NCI-H2081 (cell line): ENCODE measurements at regions not wholly inside any gene's neighbourhood (a gene's known extent, or its start where the extent isn't known, plus 50 kb on each side); places are given as distances from the start of the nearest gene placed in this dataset.

Experiments
- DNase-seq, 2 experiments: peaks; one replicate each; lab custom pipeline; 2025; lab: John Stamatoyannopoulos, UW

DNA sequence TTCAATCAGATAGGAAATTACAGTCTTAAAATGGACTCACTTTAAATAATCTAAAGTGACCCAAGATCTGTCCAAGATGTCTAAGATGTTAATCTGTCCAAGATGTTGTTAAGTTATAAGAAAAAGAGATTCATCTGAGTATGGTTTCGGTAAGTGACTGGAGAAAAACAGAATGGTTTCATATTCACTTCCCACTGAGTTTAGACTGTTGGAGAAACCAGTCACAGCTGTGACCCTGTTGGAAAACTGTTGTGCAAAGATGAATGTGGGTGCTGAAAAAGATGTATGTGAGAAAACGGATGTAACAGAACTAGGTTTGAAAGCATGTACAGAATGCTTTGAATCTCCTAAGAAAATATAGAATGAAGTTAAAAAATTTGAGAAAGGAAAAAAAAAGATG lies 325.9 kb downstream of the COL12A1 start:
- DNase-seq = no peak

GRCh38 chr6:74879234-74879633 lies 326.6 kb downstream of the COL12A1 start:
- no peak for DNase-seq

DNA sequence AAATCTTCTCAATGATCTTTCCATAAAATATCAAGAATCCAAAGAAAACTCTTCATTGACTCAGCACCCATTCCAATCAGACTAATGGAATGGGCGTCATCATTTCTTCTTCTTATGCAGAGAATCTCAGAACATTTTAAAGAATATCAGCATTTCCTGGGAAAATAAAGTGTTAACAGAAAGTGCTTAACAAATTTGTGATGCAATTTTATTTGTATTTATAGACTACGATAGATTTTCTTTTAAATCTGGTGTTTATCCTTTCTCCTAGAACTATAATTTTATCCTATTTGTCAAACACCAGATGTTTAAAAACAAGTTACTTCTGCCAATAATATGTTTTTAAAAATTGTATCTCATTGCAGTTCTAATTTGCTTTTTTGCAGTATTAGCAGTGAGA lies 330.7 kb downstream of the COL12A1 start:
- DNase-seq = no peak

DNA sequence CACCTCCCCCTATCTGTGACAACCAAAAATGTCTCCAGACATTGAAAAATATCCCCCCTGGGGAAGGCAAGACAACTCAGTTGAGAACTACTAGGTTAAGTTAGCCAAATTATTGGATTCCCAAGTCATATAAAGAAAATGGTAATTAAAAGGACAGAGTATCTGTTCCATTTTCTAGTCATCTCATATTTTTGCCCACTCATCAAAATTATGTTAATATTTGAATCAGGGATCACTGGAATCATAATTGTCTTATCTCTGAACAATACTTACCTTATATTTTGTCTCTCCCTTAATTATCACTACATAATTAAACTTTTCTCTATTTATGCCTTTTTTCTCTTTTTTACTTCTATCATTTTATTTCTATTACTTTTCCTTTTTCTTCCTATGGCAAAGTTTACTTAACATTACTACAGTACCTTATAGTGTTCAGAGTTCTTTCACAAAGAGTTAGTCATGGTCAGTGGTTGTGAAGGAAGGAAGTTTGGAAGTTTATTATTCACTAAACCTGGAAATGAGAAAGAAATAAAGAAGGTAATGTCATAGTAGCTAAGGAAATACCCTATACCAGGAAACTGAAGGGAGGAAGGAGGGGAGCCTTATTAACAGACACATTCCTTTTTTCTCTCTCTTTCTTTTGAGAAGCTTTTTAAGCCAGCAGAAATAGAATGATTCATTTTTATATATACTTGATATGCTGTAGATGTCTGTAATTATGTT lies 332.9 kb downstream of the COL12A1 start:
- no peak for DNase-seq

DNA sequence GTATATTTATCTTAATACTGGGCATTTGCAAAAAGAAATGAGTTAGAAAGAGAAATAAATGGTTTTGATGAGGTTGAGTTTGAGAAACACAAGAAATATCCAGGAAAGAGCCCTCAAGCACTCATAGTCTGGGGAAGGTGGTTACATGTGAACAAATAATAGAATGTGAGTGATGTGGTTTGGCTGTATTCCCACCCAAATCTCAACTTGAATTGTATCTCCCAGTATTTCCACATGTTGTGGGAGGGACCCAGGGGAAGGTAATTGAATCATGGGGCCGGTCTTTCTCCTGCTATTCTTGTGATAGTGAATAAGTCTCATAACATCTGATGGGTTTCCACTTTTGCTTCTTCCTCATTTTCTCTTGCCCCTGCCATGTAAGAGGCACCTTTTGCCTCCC lies 334.1 kb downstream of the COL12A1 start:
- DNase-seq = no peak

DNA sequence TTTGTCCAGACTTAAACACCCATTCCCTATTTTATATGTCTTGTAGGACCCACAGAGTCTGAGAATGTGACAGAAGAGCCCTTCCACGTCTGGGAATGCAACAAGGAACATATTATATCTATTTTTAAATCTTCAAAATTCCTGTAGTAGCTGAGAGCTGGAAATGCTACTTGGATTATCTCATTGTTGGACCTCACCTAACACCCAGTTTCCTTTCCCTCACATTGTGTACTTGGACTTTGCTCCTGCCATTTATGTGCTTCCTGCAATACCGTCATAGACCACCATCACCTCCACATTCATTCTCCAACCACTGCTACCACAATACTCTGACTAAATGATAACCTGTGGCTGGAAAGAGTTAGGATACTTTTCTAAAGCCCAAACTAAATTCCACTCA lies 335.4 kb downstream of the COL12A1 start:
- DNase-seq = no peak

GRCh38 chr6:74867291-74867690 lies 338.6 kb downstream of the COL12A1 start:
- DNase-seq = no peak

DNA sequence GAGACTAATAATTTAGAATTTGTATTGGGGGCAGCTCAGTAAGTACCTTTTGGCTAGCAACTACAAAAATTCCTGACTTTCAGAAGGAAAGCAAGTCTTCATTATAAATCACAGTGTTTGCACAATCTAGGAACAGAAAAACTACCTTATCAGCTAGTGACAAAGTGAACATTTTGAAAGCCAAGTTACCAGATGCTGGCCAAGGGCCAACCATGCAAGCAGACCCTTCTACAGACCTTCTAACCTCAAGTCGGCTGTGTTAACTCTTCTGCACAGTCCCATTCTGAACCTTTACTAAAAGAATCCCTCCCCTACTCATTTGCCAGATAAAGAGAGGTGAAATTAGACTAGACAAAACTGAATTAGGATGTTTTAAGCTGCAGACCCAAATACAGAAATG lies 341.9 kb downstream of the COL12A1 start:
- DNase-seq = no peak

DNA sequence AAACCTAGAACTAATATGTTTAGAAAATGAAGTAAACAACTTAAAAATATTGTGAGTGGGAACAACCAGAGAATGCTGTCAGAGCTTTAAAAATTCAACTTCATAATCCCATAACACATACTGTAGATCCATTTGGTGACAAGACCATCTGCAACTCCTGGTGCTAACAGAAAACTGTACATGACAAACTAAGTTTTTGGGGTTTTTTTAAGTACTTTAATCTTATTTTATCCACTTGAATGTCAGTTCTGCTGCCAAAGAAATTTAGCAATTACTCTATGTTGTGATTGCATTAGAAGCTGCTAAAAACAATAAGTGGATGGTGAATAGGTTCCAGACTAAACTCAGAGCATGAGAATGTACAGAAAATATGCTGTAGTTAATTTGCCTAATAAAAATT lies 345.4 kb downstream of the COL12A1 start:
- no peak for DNase-seq

GRCh38 chr6:74857157-74857556 lies 348.7 kb downstream of the COL12A1 start:
- no peak for DNase-seq

DNA sequence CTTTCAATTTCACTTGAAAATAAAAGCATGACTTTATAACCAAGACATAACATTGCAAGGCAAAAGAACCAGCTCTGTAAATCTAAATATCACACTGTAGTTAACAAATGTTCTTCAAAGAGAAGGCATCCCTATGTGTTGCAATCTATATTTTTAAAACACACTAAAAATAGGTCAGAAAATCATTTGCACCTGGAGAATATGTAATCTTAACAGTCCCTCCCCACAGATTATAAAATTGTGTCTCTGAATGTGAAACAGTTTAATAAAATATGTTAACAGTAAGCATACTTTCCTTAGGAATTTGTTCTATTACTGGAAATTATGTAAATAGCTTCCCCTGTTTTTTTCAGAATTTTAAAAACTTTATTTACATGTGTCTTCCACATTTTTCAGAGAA lies 351.9 kb downstream of the COL12A1 start:
- no peak for DNase-seq

DNA sequence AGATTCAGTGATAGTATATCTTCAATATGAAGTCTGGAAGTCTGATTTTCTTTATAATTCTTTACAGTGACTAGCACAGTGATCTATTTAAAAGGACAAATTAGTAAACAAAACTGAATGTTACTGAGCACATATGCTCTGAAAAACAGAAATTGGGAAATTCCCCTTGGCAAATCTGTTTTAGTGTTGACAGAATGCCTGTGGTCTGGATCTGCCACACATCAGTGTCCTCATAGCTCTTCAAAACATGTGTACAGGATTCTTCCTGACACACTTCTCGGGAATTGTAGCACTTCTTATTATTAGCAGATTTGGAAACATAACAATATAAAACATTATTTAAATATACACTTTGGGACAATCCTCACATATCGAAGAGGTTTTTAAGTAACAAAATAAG lies 354.3 kb downstream of the COL12A1 start:
- DNase-seq = no peak

- no peak for DNase-seq
These were observed 364.9 kb downstream of the COL12A1 start for GRCh38 chr6:74840953-74841352.

DNA sequence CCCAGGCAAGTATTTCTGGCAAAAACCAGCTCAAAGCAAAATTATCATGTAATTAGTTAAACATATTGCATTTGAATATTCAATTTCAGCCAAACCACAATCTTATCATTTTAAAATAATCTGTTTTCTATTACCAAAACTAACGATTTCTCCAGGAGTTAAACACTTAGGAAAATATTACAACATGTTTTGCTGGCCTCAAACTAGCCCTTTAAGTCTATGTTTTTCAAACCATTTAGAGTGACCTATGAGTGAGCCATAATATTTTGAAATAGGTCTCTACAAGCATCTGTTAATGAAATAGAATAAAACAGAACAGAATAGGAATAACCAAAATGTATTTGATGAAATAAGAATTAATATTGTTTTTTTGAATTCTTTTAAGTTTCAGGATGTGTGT lies 370.9 kb downstream of the COL12A1 start:
- no peak for DNase-seq

DNA sequence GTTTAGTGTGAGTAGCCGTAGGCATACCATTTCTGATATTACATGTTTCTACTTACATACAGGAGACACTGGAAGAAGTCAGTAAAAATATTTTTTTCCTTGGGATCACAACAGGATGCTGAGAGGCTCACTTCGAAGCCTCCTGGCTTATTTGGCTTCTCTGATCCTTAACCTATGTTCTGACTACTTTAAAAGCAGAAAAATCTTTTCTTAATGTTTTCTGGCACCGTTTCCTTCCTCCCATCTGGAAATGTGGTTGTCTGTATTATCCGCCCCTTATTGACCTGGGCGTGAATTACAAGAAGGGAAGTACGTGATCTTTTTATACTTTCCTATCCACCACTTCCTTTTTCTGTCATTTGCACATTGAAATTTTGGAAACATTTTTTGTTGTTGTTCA lies 379.6 kb downstream of the COL12A1 start:
- no peak for DNase-seq

DNA sequence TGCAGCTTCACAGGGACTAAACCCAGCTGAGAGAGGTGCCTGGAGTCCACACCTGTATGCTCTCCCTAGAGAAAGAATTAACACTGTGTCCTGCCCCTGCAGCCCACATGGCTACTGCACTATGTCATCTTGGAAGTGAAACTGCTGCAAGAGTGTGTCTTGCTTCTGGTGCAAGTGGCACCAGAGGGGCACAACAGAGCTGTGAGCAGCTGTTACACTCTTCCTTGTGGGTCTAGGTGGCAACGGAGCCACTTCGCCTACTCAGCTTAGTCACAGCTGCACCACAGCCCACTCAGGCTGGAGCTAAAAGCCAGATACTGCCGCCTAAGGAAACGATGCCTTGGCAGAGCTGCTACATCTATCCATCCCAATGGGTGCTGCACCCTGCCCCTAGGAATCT lies 391.4 kb downstream of the COL12A1 start:
- DNase-seq = no peak

DNA sequence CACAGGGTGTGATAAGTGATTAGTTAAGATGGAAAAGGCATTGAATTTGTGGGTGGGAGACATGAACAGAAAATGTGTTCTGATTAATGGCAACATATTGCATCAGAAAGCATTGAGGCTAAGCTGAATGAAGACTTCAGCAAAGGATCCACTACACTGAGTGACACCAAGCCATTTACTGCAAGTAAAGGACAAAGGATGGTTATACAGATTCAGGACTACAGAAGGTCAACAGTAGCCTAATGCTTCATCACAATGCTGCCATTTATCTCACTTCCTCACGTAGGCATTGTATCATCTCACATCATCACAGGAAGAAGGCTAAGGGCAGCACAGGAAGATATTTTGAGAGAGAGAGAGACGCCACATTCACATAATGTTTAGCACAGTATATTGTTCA lies 398.2 kb downstream of the COL12A1 start:
- no peak for DNase-seq

DNA sequence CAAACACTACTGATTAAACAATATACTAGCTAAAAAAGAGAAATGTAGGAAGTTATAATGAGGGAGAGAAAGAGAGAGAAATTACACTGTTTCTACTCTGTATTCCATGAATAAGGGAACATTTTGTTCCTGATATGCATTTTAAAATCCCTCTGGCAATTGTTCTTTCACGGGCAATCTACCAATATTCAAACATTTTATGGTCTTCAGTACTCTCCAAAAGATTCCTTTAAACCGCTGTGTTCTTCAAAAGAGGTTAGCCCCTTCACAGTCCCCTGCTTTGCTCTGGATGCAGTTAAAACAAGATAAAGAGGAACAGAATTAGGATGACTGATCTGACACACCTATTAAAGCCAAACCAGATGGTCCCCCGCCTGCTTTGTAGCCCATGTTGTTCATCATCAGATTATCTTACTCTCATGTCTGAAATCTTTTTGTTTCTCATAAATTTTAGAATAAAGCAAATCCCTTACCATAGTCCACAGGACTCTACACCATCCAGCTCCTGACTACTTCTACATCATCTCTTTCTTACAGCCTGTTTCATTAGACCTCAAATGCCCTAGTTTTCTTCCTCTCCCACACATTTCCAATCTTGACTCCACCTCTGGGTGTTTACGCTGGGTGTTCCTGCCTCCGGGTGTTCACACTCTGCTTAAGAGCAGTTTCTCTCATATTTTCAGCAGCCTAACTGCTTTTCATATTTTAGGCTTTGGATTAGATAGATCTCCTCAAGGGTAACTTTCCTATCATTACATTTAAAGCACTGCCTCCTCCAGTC lies 399.7 kb downstream of the COL12A1 start:
- no peak for DNase-seq

DNA sequence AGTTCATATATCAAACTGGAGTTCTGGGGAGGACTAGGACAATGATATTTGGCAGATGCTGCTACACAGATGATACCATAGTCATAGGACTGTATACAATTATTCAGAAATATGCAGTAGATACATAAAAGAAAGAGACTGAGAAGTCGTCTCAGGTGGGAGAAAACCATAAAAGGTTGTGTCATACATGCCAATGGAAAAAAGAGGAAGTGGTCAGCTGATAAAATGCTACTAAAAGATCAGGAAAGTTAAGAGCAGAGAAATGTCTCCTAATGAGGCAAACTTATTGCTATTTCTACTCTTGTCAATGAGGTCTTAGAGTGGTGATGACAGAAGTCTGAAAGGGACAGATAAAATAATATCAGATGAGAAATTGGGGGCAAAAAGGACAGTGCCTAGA lies 407.6 kb downstream of the COL12A1 start:
- no peak for DNase-seq

- no peak for DNase-seq
These were observed 420.6 kb downstream of the COL12A1 start for GRCh38 chr6:74785236-74785635.

GRCh38 chr6:74782346-74782745 lies 423.5 kb downstream of the COL12A1 start:
- no peak for DNase-seq

GRCh38 chr6:74780831-74781230 lies 425.0 kb downstream of the COL12A1 start:
- no peak for DNase-seq

DNA sequence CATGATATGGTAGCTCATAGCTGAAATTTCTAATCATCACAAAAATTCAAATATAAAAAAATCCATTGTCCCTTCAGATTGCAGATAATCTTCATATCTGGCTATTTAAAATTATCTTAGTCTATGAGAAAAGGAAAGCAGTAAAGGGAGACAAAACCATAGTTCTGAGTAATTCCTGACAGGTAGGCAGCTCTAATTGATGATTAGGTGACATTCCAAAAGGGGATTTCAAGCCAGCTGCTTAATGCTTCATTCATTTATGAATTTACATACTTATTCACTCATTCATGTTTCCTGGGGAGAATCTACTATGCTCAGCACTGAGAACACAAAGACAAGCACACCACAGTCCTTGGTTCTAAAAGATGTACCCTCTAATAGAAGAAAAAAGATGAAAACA lies 437.1 kb downstream of the COL12A1 start:
- no peak for DNase-seq

GRCh38 chr6:74768120-74768519 lies 437.7 kb downstream of the COL12A1 start:
- no peak for DNase-seq
